Liver (tissue), 3 donors: ENCODE measurements at regions not wholly inside any gene's neighbourhood (a gene's known extent, or its start where the extent isn't known, plus 50 kb on each side); places are given as distances from the start of the nearest gene placed in this dataset.

Experiments
- ATF3 ChIP-seq: IDR thresholded peaks from 2 replicates; pipeline ENCODE4 v1.6.1; 2016; ENCODE audit warnings: antibody characterized with exemption
- FOXA1 ChIP-seq: IDR thresholded peaks from 2 replicates; pipeline ENCODE4 v1.6.1; 2016; ENCODE audit warnings: antibody characterized with exemption
- RAD21 ChIP-seq, 2 donors: IDR thresholded peaks; 2 replicates each; pipeline ENCODE4 v1.6.1; 2016; ENCODE audit warnings: antibody characterized with exemption in 2 of 2, mild to moderate bottlenecking in 2 of 2
- REST ChIP-seq: IDR thresholded peaks from 2 replicates; pipeline ENCODE4 v1.6.1; 2016; ENCODE audit warnings: antibody characterized with exemption, mild to moderate bottlenecking
- TF ChIP-seq, protein P1 (sequence below): fragments of 150-350 bp; IDR thresholded peaks from 2 replicates; pipeline ENCODE4 v1.5.1; 2017; ENCODE audit warnings: improper control_type of control experiment, low read depth, low read length; ENCODE audit not compliant: missing input control
- TF ChIP-seq, protein P2 (sequence below): IDR thresholded peaks from 2 replicates; pipeline ENCODE4 v1.6.1; 2016; ENCODE audit warnings: antibody characterized with exemption
- donor health status: healthy.
- donor health status: healthy.

DNA sequence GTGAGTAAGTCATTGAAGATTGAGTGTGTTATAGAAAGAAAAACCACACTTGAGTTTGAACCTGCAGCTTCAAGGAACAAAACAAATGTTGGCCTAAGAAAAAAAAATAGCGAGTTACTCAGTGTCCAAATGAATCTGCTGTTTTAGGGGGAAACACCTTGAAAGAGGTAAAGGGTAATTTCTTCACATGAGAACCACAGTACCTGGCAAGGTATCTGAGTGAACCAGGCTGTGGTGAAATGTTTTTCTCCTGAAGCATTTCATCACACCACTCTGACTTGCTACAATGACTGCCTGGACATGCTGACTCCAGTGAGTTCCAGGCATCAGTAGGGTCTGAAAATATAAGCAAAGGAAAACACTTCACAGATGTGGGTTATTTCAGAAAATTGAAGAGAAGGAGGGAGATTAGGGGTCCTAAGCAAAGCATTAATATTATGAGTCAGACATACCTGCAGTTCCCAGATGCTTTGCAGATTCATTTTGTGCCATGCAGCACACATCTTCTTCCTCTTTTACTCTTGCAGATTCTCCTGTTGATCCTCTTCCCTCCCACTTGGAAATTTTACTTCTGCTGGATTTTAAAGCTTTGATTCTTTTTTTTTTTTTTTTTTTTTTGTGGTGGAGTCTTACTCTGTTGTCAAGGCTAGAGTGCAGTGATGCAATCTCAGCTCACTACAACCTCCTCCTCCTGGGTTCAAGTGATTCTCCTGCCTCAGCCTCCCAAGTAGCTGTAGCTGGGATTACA lies 206.2 kb upstream of the SGK1 start:
- TF ChIP-seq, protein P1, sequence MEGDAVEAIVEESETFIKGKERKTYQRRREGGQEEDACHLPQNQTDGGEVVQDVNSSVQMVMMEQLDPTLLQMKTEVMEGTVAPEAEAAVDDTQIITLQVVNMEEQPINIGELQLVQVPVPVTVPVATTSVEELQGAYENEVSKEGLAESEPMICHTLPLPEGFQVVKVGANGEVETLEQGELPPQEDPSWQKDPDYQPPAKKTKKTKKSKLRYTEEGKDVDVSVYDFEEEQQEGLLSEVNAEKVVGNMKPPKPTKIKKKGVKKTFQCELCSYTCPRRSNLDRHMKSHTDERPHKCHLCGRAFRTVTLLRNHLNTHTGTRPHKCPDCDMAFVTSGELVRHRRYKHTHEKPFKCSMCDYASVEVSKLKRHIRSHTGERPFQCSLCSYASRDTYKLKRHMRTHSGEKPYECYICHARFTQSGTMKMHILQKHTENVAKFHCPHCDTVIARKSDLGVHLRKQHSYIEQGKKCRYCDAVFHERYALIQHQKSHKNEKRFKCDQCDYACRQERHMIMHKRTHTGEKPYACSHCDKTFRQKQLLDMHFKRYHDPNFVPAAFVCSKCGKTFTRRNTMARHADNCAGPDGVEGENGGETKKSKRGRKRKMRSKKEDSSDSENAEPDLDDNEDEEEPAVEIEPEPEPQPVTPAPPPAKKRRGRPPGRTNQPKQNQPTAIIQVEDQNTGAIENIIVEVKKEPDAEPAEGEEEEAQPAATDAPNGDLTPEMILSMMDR: no peak
- TF ChIP-seq, protein P2, sequence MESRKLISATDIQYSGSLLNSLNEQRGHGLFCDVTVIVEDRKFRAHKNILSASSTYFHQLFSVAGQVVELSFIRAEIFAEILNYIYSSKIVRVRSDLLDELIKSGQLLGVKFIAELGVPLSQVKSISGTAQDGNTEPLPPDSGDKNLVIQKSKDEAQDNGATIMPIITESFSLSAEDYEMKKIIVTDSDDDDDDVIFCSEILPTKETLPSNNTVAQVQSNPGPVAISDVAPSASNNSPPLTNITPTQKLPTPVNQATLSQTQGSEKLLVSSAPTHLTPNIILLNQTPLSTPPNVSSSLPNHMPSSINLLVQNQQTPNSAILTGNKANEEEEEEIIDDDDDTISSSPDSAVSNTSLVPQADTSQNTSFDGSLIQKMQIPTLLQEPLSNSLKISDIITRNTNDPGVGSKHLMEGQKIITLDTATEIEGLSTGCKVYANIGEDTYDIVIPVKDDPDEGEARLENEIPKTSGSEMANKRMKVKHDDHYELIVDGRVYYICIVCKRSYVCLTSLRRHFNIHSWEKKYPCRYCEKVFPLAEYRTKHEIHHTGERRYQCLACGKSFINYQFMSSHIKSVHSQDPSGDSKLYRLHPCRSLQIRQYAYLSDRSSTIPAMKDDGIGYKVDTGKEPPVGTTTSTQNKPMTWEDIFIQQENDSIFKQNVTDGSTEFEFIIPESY: no peak
- no peak for TF ChIP-seq REST
- peak; percentile 35 to 62 for TF ChIP-seq RAD21 (IDR thresholded peaks at IDR 0.05)
- peak; percentile 60 for TF ChIP-seq ATF3
- no peak for TF ChIP-seq FOXA1
